SH-SY5Y (cell line): ENCODE measurements at regions not wholly inside any gene's neighbourhood (a gene's known extent, or its start where the extent isn't known, plus 50 kb on each side); places are given as distances from the start of the nearest gene placed in this dataset.

Experiments used
- GATA2 ChIP-seq: IDR thresholded peaks from 2 replicates; pipeline ENCODE4 v1.6.1; 2011; ENCODE audit warnings: mild to moderate bottlenecking, low read depth, low read length
- GATA3 ChIP-seq: IDR thresholded peaks from 2 replicates; pipeline ENCODE4 v1.6.1; 2011; ENCODE audit warnings: low read depth, mild to moderate bottlenecking, low read length, moderate library complexity

GRCh38 chr2:23158306-23158705, 226.7 kb upstream of the KLHL29 start:
- TF ChIP-seq GATA2 (no peak), GATA3 (no peak)
